GM12878 (cell line): ENCODE measurements at regions not wholly inside any gene's neighbourhood (a gene's known extent, or its start where the extent isn't known, plus 50 kb on each side); places are given as distances from the start of the nearest gene placed in this dataset.

Source experiments
- ATAC-seq: fragments of 200-7000 bp; cut with Tn5 transposase; 3 replicates; pipeline ENCODE4 v1.9.1; 2020; ENCODE audit warnings: mild to moderate bottlenecking, moderate library complexity
- BruUV-seq: library from RNA; stranded (reverse); fragments of 400-500 nt; replicated peaks from 2 replicates; lab custom pipeline; 2021; lab: Mats Ljungman, UMichigan
- CTCF ChIA-PET: fragments of 300-600 bp; sonication (Branson Sonifier 250); formaldehyde crosslinking; extraction: SDS; loops from one replicate; lab custom pipeline; 2021; ENCODE audit warnings: inconsistent platforms; lab: Yijun Ruan, JAX
- POLR2A ChIA-PET: fragments of 350-600 bp; formaldehyde crosslinking; extraction: SDS; loops from one replicate; lab custom pipeline; 2021; ENCODE audit warnings: inconsistent platforms; lab: Charles Lee
- RAD21 ChIA-PET: fragments of 300-600 bp; sonication (Branson Sonifier 250); formaldehyde crosslinking; loops from one replicate; lab custom pipeline; 2023; ENCODE audit warnings: antibody characterized with exemption; ENCODE audit not compliant: unreplicated experiment; lab: Charles Lee
- SMC1A ChIA-PET: fragments of 300-600 bp; sonication (Branson Sonifier 250); formaldehyde crosslinking; loops from one replicate; lab custom pipeline; 2023; ENCODE audit not compliant: unreplicated experiment, uncharacterized antibody; lab: Charles Lee
- DNase-seq: peaks from one replicate; pipeline ENCODE4 v3.0.0-alpha.2; 2011; ENCODE audit warnings: low read depth, low spot score
- FAIRE-seq: peaks from 3 replicates; lab custom pipeline; 2011; peaks lifted over from hg19 to GRCh38; lab: Jason Lieb, UNC
- H2AFZ ChIP-seq: 2 replicates; pipeline ENCODE4 v1.6.0; 2011; ENCODE audit warnings: low read depth, low read length, control low read depth; ENCODE audit not compliant: control insufficient read depth
- H3K27ac ChIP-seq: 2 replicates; pipeline ENCODE4 v1.5.1; 2011; ENCODE audit warnings: control low read depth; ENCODE audit not compliant: control insufficient read depth, insufficient read depth
- H3K27me3 ChIP-seq, 2 experiments: replicated peaks in 1 of 2; 2 replicates each; pipeline versions ENCODE4 v1.6.0 to v1.6.1; 2011; ENCODE audit warnings: low read length in 1 of 2; ENCODE audit not compliant: control insufficient read depth in 2 of 2, insufficient read depth in 2 of 2
- H3K36me3 ChIP-seq, 2 experiments: 2 replicates each; pipeline ENCODE4 v1.5.1; 2011; ENCODE audit warnings: low read length in 1 of 2; ENCODE audit not compliant: control insufficient read depth in 2 of 2, insufficient read depth in 2 of 2
- H3K4me1 ChIP-seq: 2 replicates; pipeline ENCODE4 v1.6.1; 2011; ENCODE audit warnings: mild to moderate bottlenecking, low read length, moderate library complexity, mixed read lengths; ENCODE audit not compliant: control insufficient read depth, insufficient read depth
- H3K4me2 ChIP-seq: 2 replicates; pipeline ENCODE4 v1.6.0; 2011; ENCODE audit warnings: control low read depth; ENCODE audit not compliant: control insufficient read depth, insufficient read depth
- H3K4me3 ChIP-seq: fragments of 200-600 bp; sonication (generic); 2 replicates; pipeline ENCODE4 v1.5.1; 2016
- H3K79me2 ChIP-seq: 2 replicates; pipeline ENCODE4 v1.6.0; 2011; ENCODE audit warnings: low read length; ENCODE audit not compliant: control insufficient read depth, insufficient read depth
- H3K9ac ChIP-seq: 2 replicates; pipeline ENCODE4 v1.8.0; 2011; ENCODE audit warnings: low read length, control low read depth, mixed read lengths; ENCODE audit not compliant: control insufficient read depth, insufficient read depth
- H3K9me3 ChIP-seq: replicated peaks from 3 replicates; pipeline ENCODE4 v1.5.1; 2011; ENCODE audit warnings: mild to moderate bottlenecking, low read length; ENCODE audit not compliant: control insufficient read depth, insufficient read depth
- H4K20me1 ChIP-seq: 2 replicates; pipeline ENCODE4 v1.6.0; 2011; ENCODE audit not compliant: control insufficient read depth, insufficient read depth
- ATF7 ChIP-seq: fragments of 450-650 bp; IDR thresholded peaks from 2 replicates; pipeline ENCODE4 v1.6.1; 2016; ENCODE audit warnings: low read depth, mild to moderate bottlenecking
- BCL3 ChIP-seq: IDR thresholded peaks from 2 replicates; pipeline ENCODE4 v1.6.1; 2011; ENCODE audit warnings: borderline replicate concordance, low read depth, mild to moderate bottlenecking, moderate library complexity, low read length; ENCODE audit not compliant: insufficient read depth, poor library complexity, severe bottlenecking
- CUX1 ChIP-seq: IDR thresholded peaks from 2 replicates; pipeline ENCODE4 v1.6.1; 2012; ENCODE audit warnings: improper control_type of control experiment, low read depth, low read length; ENCODE audit not compliant: insufficient replicate concordance
- GABPA ChIP-seq: IDR thresholded peaks from 2 replicates; pipeline ENCODE4 v1.6.1; 2014; ENCODE audit warnings: antibody characterized with exemption, low read depth, mild to moderate bottlenecking, inconsistent platforms
- HSF1 ChIP-seq: fragments of 150-350 bp; IDR thresholded peaks from 2 replicates; pipeline ENCODE4 v1.6.1; 2014; ENCODE audit warnings: mild to moderate bottlenecking, low read depth, low read length
- KLF5 ChIP-seq: fragments of 450-650 bp; IDR thresholded peaks from 2 replicates; pipeline ENCODE4 v1.6.1; 2014; ENCODE audit warnings: mild to moderate bottlenecking; ENCODE audit not compliant: partially characterized antibody
- NBN ChIP-seq: fragments of 450-650 bp; IDR thresholded peaks from 2 replicates; pipeline ENCODE4 v1.6.1; 2016
- NFXL1 ChIP-seq: fragments of 450-650 bp; IDR thresholded peaks from 2 replicates; pipeline ENCODE4 v1.6.1; 2017; ENCODE audit warnings: antibody characterized with exemption, mild to moderate bottlenecking, borderline replicate concordance
- RAD51 ChIP-seq: fragments of 450-650 bp; IDR thresholded peaks from 2 replicates; pipeline ENCODE4 v1.6.1; 2016; ENCODE audit warnings: moderate library complexity, mild to moderate bottlenecking, inconsistent platforms
- RBBP5 ChIP-seq: fragments of 200-600 bp; sonication (generic); conservative IDR thresholded peaks from 2 replicates; pipeline ENCODE4 v1.6.1; 2016
- RCOR1 ChIP-seq: conservative IDR thresholded peaks from 2 replicates; pipeline ENCODE4 v1.6.1; 2012; ENCODE audit warnings: low read depth, low read length, improper control_type of control experiment
- SUPT20H ChIP-seq: IDR thresholded peaks from 2 replicates; pipeline ENCODE4 v1.6.1; 2011; ENCODE audit warnings: low read depth, mild to moderate bottlenecking, low read length, moderate library complexity, borderline replicate concordance; ENCODE audit not compliant: control insufficient read depth
- WGBS: methylation state at CpG from one replicate; pipeline ENCODE4 v1.1.6; 2016; ENCODE audit warnings: low lambda C conversion rate; ENCODE audit not compliant: insufficient replicate concordance, insufficient coverage; ENCODE audit errors: missing lambda C conversion rate; 5-methylcytosine and 5-hydroxymethylcytosine counted together
- in situ Hi-C: fragments of 300-500 bp; cut with MboI; formaldehyde crosslinking; loops from 9 replicates; pipeline ENCODE4 v1.14.3; 2018; ENCODE audit warnings: mixed read lengths
- intact Hi-C: fragments of 100-400 bp; cut with micrococcal nuclease; formaldehyde crosslinking; loops from one replicate; pipeline ENCODE4 v1.14.2; 2022; ENCODE audit not compliant: unreplicated experiment
- TF ChIP-seq, protein P1 (sequence below): IDR thresholded peaks from 2 replicates; pipeline ENCODE4 v1.6.1; 2011; ENCODE audit warnings: low read depth, mild to moderate bottlenecking, low read length, moderate library complexity, borderline replicate concordance; ENCODE audit errors: extremely low read depth
- TF ChIP-seq, protein P2 (sequence below): fragments of 450-650 bp; IDR thresholded peaks from 2 replicates; pipeline ENCODE4 v1.6.1; 2017; ENCODE audit warnings: mild to moderate bottlenecking, low read depth, inconsistent platforms; ENCODE audit not compliant: poor library complexity, severe bottlenecking

GRCh38 chr7:12508554-12508953 lies 62.0 kb upstream of the SCIN start:
- Histone ChIP-seq H2AFZ (no peak overlapping the region), H3K27ac (no peak overlapping the region), H3K9ac (no peak overlapping the region), H3K36me3 (no peaks in the 10 kb centered on the region), H3K4me3 (no peak overlapping the region), H4K20me1 (no peaks in the 10 kb centered on the region), H3K4me1 (no peaks in the 10 kb centered on the region), H3K27me3 (no peaks in the 10 kb centered on the region), H3K9me3 (no peaks in the 10 kb centered on the region), H3K79me2 (no peaks in the 10 kb centered on the region), H3K4me2 (no peak overlapping the region)
- ChIA-PET SMC1A (no interaction called here), RAD21 (no interaction called here), CTCF (no interaction called here), POLR2A (no interaction called here)
- BruUV-seq, result no TSS peak
- FAIRE-seq (no peak), ATAC-seq (no peak), DNase-seq (no peak)
- intact Hi-C loops (no loop called here), in situ Hi-C loops (no loop called here)
- 50% methylated on average over 2 of the region's 2 CpGs for WGBS
- TF ChIP-seq HSF1 (no peak), RCOR1 (no peak), SUPT20H (no peak), BCL3 (no peak), KLF5 (no peak), CUX1 (no peak), ATF7 (no peak), NBN (no peak), GABPA (no peak), RBBP5 (no peak), NFXL1 (no peak), RAD51 (no peak)
- TF ChIP-seq, protein P1, sequence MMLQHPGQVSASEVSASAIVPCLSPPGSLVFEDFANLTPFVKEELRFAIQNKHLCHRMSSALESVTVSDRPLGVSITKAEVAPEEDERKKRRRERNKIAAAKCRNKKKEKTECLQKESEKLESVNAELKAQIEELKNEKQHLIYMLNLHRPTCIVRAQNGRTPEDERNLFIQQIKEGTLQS, result no peak
- TF ChIP-seq, protein P2, sequence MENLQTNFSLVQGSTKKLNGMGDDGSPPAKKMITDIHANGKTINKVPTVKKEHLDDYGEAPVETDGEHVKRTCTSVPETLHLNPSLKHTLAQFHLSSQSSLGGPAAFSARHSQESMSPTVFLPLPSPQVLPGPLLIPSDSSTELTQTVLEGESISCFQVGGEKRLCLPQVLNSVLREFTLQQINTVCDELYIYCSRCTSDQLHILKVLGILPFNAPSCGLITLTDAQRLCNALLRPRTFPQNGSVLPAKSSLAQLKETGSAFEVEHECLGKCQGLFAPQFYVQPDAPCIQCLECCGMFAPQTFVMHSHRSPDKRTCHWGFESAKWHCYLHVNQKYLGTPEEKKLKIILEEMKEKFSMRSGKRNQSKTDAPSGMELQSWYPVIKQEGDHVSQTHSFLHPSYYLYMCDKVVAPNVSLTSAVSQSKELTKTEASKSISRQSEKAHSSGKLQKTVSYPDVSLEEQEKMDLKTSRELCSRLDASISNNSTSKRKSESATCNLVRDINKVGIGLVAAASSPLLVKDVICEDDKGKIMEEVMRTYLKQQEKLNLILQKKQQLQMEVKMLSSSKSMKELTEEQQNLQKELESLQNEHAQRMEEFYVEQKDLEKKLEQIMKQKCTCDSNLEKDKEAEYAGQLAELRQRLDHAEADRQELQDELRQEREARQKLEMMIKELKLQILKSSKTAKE, result no peak
